Stimulated activated CD4-positive, alpha-beta T cell treated with anti-CD3 and anti-CD28 coated beads, Interleukin-4, amount 100 ng/mL, for 24 hours (primary cell): ENCODE measurements at regions not wholly inside any gene's neighbourhood (a gene's known extent, or its start where the extent isn't known, plus 50 kb on each side); places are given as distances from the start of the nearest gene placed in this dataset.

ENCODE experiments used
- DNase-seq: peaks from one replicate; pipeline ENCODE4 v3.0.0-alpha.2; 2020

- DNase-seq = no peak
Measured at GRCh38 chr11:116503216-116504160, 269.3 kb downstream of the BUD13 start.

DNA sequence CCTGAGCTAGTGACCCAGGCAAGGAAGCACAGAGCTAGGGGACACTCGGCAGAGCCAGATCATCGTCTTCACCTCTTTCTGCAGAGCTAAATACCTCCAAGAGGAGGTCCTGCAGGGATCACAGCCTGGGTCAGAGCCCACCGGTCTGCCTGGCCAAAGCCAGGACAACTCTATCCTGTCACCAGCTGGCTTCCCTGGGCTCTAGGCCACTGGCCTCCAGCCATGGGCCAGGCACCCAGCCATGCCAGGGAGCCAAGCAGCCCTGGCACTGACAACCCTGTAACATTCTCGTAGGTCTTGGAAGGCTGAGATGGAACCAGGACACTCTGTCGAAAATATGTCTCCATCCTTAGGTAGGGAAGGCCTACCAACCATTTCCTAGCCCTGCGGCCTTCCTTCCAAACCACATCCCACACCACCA lies 270.1 kb downstream of the BUD13 start:
- DNase-seq = no peak

DNA sequence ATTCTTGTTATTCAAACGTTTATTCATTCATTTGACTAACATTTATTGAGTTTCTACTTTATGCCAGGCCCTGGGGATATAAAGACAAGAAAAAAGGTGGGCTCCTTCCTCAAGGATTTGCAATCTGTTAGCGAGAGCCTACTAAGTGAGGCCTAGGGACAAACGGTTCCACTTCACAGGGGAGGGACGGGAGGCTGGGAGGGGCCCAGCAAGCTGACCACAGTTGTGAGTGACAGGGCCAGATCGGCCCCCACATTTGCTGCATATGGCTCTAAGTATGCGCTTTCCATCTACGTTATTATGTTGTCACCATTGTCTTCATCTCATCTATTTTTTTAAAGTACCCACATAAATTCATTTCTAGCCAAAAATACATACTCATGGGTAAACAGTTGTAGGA lies 271.1 kb downstream of the BUD13 start:
- no peak for DNase-seq

- DNase-seq = no peak
Measured at GRCh38 chr11:116500947-116501602, 271.7 kb downstream of the BUD13 start.

- no peak for DNase-seq
Measured at GRCh38 chr11:116500026-116500946, 272.5 kb downstream of the BUD13 start.

GRCh38 chr11:116499396-116500003 lies 273.3 kb downstream of the BUD13 start:
- peak; percentile 16 for DNase-seq

GRCh38 chr11:116498161-116498560 lies 274.6 kb downstream of the BUD13 start:
- DNase-seq = no peak

- DNase-seq = no peak
Measured at GRCh38 chr11:116492600-116492999, 280.2 kb downstream of the BUD13 start.

DNA sequence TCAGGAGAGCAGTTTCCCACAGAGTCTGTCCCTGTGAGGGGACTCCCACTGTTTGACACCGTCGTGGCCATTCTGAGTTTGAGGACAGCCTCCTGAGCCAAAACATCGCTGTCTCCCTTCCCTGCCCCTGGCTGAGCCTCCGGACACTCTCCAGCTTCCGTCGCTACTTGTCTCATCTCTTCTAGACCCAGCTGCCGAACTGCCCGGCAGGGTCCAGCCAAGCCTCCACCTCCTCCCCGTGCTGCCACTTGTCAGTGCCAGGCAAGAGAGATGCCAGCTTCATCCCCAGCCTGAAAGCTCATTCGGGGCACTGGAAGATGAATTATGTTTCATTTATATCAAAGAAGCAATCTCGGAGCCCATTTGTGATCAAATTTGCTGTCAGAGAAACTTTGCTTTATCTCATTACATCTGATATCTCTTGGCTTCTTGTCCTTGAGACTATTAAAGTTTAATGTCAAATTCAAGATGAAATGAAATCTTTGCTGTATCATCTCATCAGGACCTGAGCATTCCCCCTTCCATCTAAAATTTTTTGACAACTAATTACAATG lies 283.9 kb downstream of the BUD13 start:
- DNase-seq = no peak

GRCh38 chr11:116485425-116485824 lies 287.4 kb downstream of the BUD13 start:
- no peak for DNase-seq

GRCh38 chr11:116482716-116483115 lies 290.1 kb downstream of the BUD13 start:
- DNase-seq = no peak

DNA sequence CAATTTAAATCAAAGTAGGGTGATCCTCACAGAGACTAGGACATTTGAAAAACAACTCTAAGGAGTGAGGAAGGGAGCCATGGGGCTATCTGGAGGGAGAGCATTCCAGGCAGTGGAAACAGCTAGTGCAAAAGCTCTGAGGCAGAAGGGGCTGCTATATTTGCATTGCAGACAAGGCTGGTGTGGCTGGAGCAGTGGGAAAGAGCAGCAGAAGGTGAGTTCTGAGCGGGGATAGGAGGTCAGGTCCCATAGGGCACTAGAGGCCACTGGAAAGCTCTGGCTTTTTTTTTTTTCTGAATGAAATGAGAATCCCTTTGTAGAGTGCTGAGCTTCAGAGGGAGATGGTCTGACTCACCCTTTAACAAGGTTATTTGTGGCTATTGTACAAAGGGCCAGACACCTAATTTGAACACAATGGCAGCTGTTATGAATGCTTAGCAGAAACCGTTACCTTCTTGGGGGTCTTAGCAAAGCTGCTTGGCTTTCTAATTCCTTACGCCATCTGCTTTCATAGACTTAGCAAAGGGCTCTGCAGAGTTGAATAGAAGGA lies 291.6 kb downstream of the BUD13 start:
- no peak for DNase-seq

GRCh38 chr11:116478669-116479668 lies 293.8 kb downstream of the BUD13 start:
- DNase-seq = no peak

GRCh38 chr11:116478205-116478604 lies 294.6 kb downstream of the BUD13 start:
- DNase-seq = no peak

DNA sequence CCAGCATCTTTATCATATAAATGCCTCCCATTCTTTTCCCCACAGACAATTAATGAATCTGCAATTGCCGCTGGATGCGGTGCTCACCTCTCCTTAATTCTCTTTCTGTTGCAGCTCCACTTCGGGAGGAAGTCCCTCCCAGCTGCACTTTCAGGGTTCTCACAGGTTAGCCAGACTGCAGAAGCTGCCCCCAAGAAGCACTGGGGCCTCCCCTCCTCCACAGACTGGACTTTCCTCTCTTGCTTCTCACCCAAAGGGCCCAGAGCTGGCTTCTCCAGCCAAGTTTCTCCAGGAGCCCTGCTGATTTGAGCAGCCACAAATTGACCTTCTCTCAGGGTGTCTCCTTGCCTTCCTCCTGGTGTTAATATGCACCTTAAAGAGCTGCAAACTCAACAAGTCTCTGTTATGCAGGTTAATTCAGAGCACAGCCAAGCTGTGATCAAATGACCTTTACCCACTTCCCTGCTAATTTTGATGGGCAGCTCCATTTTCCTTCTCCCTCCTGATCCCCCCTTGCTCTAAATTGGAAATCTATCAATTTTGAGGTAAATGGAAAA lies 298.9 kb downstream of the BUD13 start:
- DNase-seq = no peak

- no peak for DNase-seq
Measured at GRCh38 chr11:116473206-116473769, 299.5 kb downstream of the BUD13 start.

- no peak for DNase-seq
Measured at GRCh38 chr11:116472651-116473050, 300.1 kb downstream of the BUD13 start.

GRCh38 chr11:116471608-116472256 lies 301.1 kb downstream of the BUD13 start:
- no peak for DNase-seq

DNA sequence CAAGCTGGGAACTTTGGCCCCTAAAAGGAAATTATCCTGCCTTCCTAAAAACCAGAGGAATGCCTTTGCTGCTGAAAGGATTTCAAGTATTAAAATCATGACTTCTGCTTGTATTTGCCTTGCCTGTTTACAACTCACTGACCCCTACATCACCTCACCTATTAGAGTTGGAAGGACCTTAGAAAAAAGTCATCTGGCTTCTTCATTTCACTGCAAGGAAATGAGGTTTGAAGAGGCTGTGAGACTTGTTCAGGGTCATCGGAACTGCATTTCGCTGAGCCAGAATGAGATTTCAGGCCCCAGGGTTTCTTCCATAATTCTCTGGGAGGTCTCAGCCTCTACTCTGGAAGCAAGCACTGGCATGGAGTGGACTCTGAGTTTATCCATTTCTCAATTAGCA lies 304.1 kb downstream of the BUD13 start:
- no peak for DNase-seq
